ENCODE measurements at regions not wholly inside any gene's neighbourhood (a gene's known extent, or its start where the extent isn't known, plus 50 kb on each side); places are given as distances from the start of the nearest gene placed in this dataset.
A peak's percentile ranks its signal among the peaks of the same experiment; 100 is the strongest.
"Not testable (repeated sequence)": the region's sequence is repeated elsewhere in the genome, so short reads cannot be mapped to it uniquely, and the experiment has no call there.

GRCh38 chr12:19666070-19666469 lies 226.8 kb downstream of the AEBP2 start:
- Histone ChIP-seq H3K36me3 (ENCODE audit: control insufficient read depth, insufficient read depth, low read length) (no peaks in the 10 kb centered on the region), H3K27ac (ENCODE audit: low read depth, low read length, severe bottlenecking) (no peak overlapping the region), H3K4me1 (ENCODE audit: control insufficient read depth, insufficient read depth, low read length, poor library complexity, severe bottlenecking) (no peaks in the 10 kb centered on the region), H3K9me3 (ENCODE audit: control insufficient read depth, low read length) (no peaks in the 10 kb centered on the region), H3K4me3 (ENCODE audit: extremely low read depth, insufficient read depth, low read length, poor library complexity, severe bottlenecking) (no peak overlapping the region)

DNA sequence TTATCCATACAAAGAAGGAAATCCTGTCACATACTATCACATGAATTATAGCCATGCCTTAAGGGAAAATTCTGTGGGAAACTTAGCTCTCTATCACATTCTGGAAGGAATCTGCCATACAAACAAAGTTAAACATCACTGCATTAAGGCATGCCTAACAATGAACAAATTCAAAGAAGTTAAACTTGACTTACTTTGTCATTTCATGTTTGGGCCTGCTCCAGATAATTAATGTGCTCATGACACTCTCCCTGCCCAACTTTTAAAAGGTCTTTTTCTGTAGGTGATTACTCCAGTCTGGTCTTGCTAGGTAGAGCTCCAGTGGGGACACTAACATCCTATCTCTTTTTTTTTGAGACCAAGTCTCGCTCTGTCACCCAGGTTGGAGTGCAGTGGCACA lies 230.5 kb downstream of the AEBP2 start:
- Histone ChIP-seq H3K4me1 (ENCODE audit: control insufficient read depth, insufficient read depth, low read length, poor library complexity, severe bottlenecking) (no peaks in the 10 kb centered on the region), H3K4me3 (ENCODE audit: extremely low read depth, insufficient read depth, low read length, poor library complexity, severe bottlenecking) (no peak overlapping the region), H3K9me3 (ENCODE audit: control insufficient read depth, low read length) (no peaks in the 10 kb centered on the region), H3K27ac (ENCODE audit: low read depth, low read length, severe bottlenecking) (no peak overlapping the region), H3K36me3 (ENCODE audit: control insufficient read depth, insufficient read depth, low read length) (no peaks in the 10 kb centered on the region)
- 80% methylated on average over 1 of the region's 1 CpG; no CpG with 5 or more reads in 1 of the 2 experiments for WGBS, 2 experiments (ENCODE audit: insufficient coverage in 2 of 2)

GRCh38 chr12:19671695-19672094 lies 232.4 kb downstream of the AEBP2 start:
- Histone ChIP-seq H3K4me3 (ENCODE audit: extremely low read depth, insufficient read depth, low read length, poor library complexity, severe bottlenecking) (no peak overlapping the region), H3K36me3 (ENCODE audit: control insufficient read depth, insufficient read depth, low read length) (no peaks in the 10 kb centered on the region)

DNA sequence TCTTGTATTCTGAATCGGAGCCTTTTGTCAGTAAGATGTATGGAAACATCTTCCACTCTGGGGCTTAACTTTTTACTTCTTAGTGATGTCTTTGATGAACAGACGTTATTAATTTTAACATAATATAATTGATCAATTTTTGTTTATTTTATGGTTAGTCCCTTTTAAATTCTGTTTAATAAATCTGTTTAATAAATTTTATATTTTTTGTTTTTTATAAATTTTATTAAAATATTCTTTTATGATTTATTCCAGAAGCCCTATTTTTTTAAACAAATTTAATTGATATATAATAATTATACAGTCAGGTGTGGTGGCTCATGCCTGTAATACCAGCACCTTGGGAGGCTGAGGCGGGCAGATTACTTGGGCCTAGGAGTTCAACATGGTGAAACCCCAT lies 235.1 kb downstream of the AEBP2 start:
- Histone ChIP-seq H3K4me3 (ENCODE audit: extremely low read depth, insufficient read depth, low read length, poor library complexity, severe bottlenecking) (no peak overlapping the region), H3K27ac (ENCODE audit: low read depth, low read length, severe bottlenecking) (no peak overlapping the region), H3K36me3 (ENCODE audit: control insufficient read depth, insufficient read depth, low read length) (no peaks in the 10 kb centered on the region), H3K9me3 (ENCODE audit: control insufficient read depth, low read length) (no peaks in the 10 kb centered on the region), H3K4me1 (ENCODE audit: control insufficient read depth, insufficient read depth, low read length, poor library complexity, severe bottlenecking) (no peaks in the 10 kb centered on the region)
- no CpG with 5 or more reads among the region's 3 CpGs for WGBS, 2 experiments (ENCODE audit: insufficient coverage in 2 of 2)

More at GRCh38 chr12:19671695-19672094, 232.4 kb downstream of the AEBP2 start:
- Histone ChIP-seq H3K27ac (ENCODE audit: low read depth, low read length, severe bottlenecking) (no peak overlapping the region), H3K9me3 (ENCODE audit: control insufficient read depth, low read length) (no peaks in the 10 kb centered on the region), H3K4me1 (ENCODE audit: control insufficient read depth, insufficient read depth, low read length, poor library complexity, severe bottlenecking) (no peaks in the 10 kb centered on the region)

- H3K9me3 ChIP-seq (ENCODE audit: control insufficient read depth, low read length) = no peaks in the 10 kb centered on the region
- no peak overlapping the region for H3K27ac ChIP-seq (ENCODE audit: low read depth, low read length, severe bottlenecking)
- H3K36me3 ChIP-seq (ENCODE audit: control insufficient read depth, insufficient read depth, low read length) = no peaks in the 10 kb centered on the region
- no peaks in the 10 kb centered on the region for H3K4me1 ChIP-seq (ENCODE audit: control insufficient read depth, insufficient read depth, low read length, poor library complexity, severe bottlenecking)
- WGBS, 2 experiments (ENCODE audit: insufficient coverage in 2 of 2) = no CpG with 5 or more reads among the region's 2 CpGs
- H3K4me3 ChIP-seq (ENCODE audit: extremely low read depth, insufficient read depth, low read length, poor library complexity, severe bottlenecking) = no peak overlapping the region
Observed at GRCh38 chr12:19675361-19675760, 236.1 kb downstream of the AEBP2 start.

DNA sequence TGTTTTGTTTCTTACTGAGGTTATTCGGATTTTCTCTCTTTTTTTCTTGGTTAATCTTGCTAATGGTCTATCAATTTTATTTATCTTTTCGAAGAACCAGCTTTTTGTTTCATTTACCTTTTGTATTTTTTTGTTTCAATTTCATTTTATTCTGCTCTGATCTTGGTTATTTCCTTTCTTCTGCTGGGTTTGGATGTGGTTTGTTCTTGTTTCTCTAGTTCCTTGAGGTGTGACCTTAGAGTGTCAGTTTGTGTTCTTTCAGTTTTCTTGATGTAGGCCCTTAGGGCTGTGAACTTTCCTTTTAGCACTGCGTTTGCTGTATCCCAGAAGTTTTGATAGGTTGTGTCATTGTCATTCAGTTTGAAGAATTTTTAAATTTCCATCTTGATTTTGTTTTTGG lies 239.2 kb downstream of the AEBP2 start:
- no CpG with 5 or more reads among the region's 3 CpGs for WGBS, 2 experiments (ENCODE audit: insufficient coverage in 2 of 2)

DNA sequence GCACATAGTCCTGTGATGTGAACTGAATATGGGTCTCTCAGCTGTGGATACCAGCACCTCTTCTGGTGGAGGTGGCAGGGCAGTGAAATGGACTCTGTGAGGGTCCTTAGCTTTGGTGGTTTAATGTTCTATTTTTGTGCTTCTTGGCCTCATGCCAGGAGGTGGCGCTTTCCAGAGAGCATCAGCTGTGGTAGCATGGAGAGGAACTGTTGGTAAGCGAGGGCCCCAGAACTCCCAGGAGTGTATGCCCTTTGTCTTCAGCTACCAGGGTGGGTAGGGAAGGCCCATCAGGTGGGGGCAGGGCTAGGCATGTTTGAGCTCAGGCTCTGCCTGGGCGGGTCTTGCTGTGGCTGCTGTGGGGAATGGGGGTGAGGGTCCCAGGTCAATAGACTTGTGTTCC lies 241.7 kb downstream of the AEBP2 start:
- WGBS, 2 experiments (ENCODE audit: insufficient coverage in 2 of 2) = 89 to 100% methylated on average over 2 to 3 of the region's 3 CpGs
- Histone ChIP-seq H3K36me3 (ENCODE audit: control insufficient read depth, insufficient read depth, low read length) (no peaks in the 10 kb centered on the region), H3K9me3 (ENCODE audit: control insufficient read depth, low read length) (no peaks in the 10 kb centered on the region), H3K4me1 (ENCODE audit: control insufficient read depth, insufficient read depth, low read length, poor library complexity, severe bottlenecking) (peaks cover 14% of the 10 kb centered on the region), H3K4me3 (ENCODE audit: extremely low read depth, insufficient read depth, low read length, poor library complexity, severe bottlenecking) (no peak overlapping the region), H3K27ac (ENCODE audit: low read depth, low read length, severe bottlenecking) (no peak overlapping the region)

More for the DNA sequence above, 239.2 kb downstream of the AEBP2 start:
- not testable (repeated sequence) for H3K27ac ChIP-seq (ENCODE audit: low read depth, low read length, severe bottlenecking); H3K36me3 ChIP-seq (ENCODE audit: control insufficient read depth, insufficient read depth, low read length); H3K4me1 ChIP-seq (ENCODE audit: control insufficient read depth, insufficient read depth, low read length, poor library complexity, severe bottlenecking); H3K9me3 ChIP-seq (ENCODE audit: control insufficient read depth, low read length); H3K4me3 ChIP-seq (ENCODE audit: extremely low read depth, insufficient read depth, low read length, poor library complexity, severe bottlenecking)

DNA sequence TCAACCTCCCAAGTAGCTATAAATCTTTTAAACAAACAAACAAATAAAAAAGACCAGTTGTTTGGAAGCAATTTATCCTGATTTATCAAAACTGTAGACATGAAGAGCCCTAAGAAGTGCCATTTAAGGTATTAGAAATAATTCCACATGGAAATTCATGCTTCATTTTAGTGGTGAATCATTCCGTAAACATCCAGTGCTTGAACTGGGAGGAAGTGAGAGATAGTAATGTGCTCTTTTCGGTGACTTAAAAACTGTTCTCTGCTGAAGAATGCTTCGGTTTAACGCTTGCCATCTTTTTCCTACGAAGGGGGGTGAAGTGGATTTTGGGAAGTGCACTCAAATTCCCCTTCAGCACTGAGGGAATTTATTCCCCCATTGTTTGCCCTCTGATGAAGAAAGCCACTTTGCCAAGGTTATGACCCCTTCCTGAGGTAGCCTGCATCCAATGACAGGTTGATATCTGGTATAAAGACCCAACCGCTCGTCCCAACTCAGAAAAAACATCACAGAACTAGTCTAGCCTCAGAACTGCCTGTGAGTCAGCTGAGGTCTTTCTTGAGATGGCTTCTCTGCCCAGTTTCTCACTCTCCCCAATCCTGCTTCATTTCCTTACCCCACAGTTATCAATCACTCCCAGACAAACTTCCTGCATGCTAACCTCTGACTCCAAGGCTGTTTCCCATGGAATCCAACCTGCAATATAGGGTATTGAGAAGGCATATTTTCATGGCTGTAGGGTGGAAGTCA lies 244.1 kb downstream of the AEBP2 start:
- peak overlapping the region; percentile 94 for H3K27ac ChIP-seq (ENCODE audit: low read depth, low read length, severe bottlenecking)
- WGBS, 2 experiments (ENCODE audit: insufficient coverage in 2 of 2) = 67 to 83% methylated on average over 7 of the region's 7 CpGs
- no peak overlapping the region for H3K4me3 ChIP-seq (ENCODE audit: extremely low read depth, insufficient read depth, low read length, poor library complexity, severe bottlenecking)
- no peaks in the 10 kb centered on the region for H3K36me3 ChIP-seq (ENCODE audit: control insufficient read depth, insufficient read depth, low read length)
- H3K9me3 ChIP-seq (ENCODE audit: control insufficient read depth, low read length) = no peaks in the 10 kb centered on the region
- peaks cover 15% of the 10 kb centered on the region for H3K4me1 ChIP-seq (ENCODE audit: control insufficient read depth, insufficient read depth, low read length, poor library complexity, severe bottlenecking)

GRCh38 chr12:19687371-19687770 lies 248.1 kb downstream of the AEBP2 start:
- Histone ChIP-seq H3K4me1 (ENCODE audit: control insufficient read depth, insufficient read depth, low read length, poor library complexity, severe bottlenecking) (peaks cover 13% of the 10 kb centered on the region), H3K36me3 (ENCODE audit: control insufficient read depth, insufficient read depth, low read length) (no peaks in the 10 kb centered on the region), H3K4me3 (ENCODE audit: extremely low read depth, insufficient read depth, low read length, poor library complexity, severe bottlenecking) (no peak overlapping the region), H3K27ac (ENCODE audit: low read depth, low read length, severe bottlenecking) (no peak overlapping the region), H3K9me3 (ENCODE audit: control insufficient read depth, low read length) (no peaks in the 10 kb centered on the region)
- no CpG with 5 or more reads among the region's 1 CpG for WGBS, 2 experiments (ENCODE audit: insufficient coverage in 2 of 2)

- Histone ChIP-seq H3K9me3 (ENCODE audit: control insufficient read depth, low read length) (no peaks in the 10 kb centered on the region), H3K36me3 (ENCODE audit: control insufficient read depth, insufficient read depth, low read length) (no peaks in the 10 kb centered on the region), H3K4me3 (ENCODE audit: extremely low read depth, insufficient read depth, low read length, poor library complexity, severe bottlenecking) (no peak overlapping the region), H3K4me1 (ENCODE audit: control insufficient read depth, insufficient read depth, low read length, poor library complexity, severe bottlenecking) (peaks cover 11% of the 10 kb centered on the region), H3K27ac (ENCODE audit: low read depth, low read length, severe bottlenecking) (no peak overlapping the region)
- WGBS, 2 experiments (ENCODE audit: insufficient coverage in 2 of 2) = 82 to 83% methylated on average over 1 of the region's 1 CpG
Observed at GRCh38 chr12:19688532-19688931, 249.2 kb downstream of the AEBP2 start.

- 96% methylated on average over 15 to 17 of the region's 17 CpGs for WGBS, 2 experiments (ENCODE audit: insufficient coverage in 2 of 2)
- Histone ChIP-seq H3K9me3 (ENCODE audit: control insufficient read depth, low read length) (no peaks in the 10 kb centered on the region), H3K4me1 (ENCODE audit: control insufficient read depth, insufficient read depth, low read length, poor library complexity, severe bottlenecking) (peaks cover 5% of the 10 kb centered on the region), H3K4me3 (ENCODE audit: extremely low read depth, insufficient read depth, low read length, poor library complexity, severe bottlenecking) (no peak overlapping the region), H3K36me3 (ENCODE audit: control insufficient read depth, insufficient read depth, low read length) (no peaks in the 10 kb centered on the region), H3K27ac (ENCODE audit: low read depth, low read length, severe bottlenecking) (no peak overlapping the region)
Observed at GRCh38 chr12:19689226-19689625, 249.9 kb downstream of the AEBP2 start.
